ENCODE measurements at regions not wholly inside any gene's neighbourhood (a gene's known extent, or its start where the extent isn't known, plus 50 kb on each side); places are given as distances from the start of the nearest gene placed in this dataset.

GRCh38 chr6:142692942-142693341 lies 252.0 kb downstream of the HIVEP2 start (continued):
- TF ChIP-seq BRCA1 (IDR thresholded peaks at IDR 0.05; ENCODE audit: low read depth, low read length) (no peak), RFX5 (IDR thresholded peaks at IDR 0.05; ENCODE audit: low read depth, low read length) (no peak), STAT1 (conservative IDR thresholded peaks at IDR 0.05) (no peak), ZBTB40 (IDR thresholded peaks at IDR 0.05; ENCODE audit: borderline replicate concordance) (no peak), IKZF2 (IDR thresholded peaks at IDR 0.05) (peak; percentile 23 to 37; a peak in 1 of 4 replicates), TBL1XR1 (IDR thresholded peaks at IDR 0.05; ENCODE audit: low read depth, low read length) (no peak), SPI1 (IDR thresholded peaks at IDR 0.05; ENCODE audit: borderline replicate concordance, insufficient read depth, low read depth, low read length) (no peak), SUZ12 (IDR thresholded peaks at IDR 0.05; ENCODE audit: unreplicated experiment) (no peak), ATF3 (IDR thresholded peaks at IDR 0.05; ENCODE audit: borderline replicate concordance, extremely low read depth, low read depth, low read length) (no peak), POLR2AphosphoS2 (IDR thresholded peaks at IDR 0.05; ENCODE audit: low read depth, low read length) (no peak), ZNF687 (IDR thresholded peaks at IDR 0.05) (no peak)

Measured in GM12878 (cell line).